Panc1 (cell line): ENCODE measurements at regions not wholly inside any gene's neighbourhood (a gene's known extent, or its start where the extent isn't known, plus 50 kb on each side); places are given as distances from the start of the nearest gene placed in this dataset.

ENCODE experiments used
- ATAC-seq: fragments of 200-7000 bp; cut with Tn5 transposase; 2 replicates; pipeline ENCODE4 v1.9.1; 2020; ENCODE audit warnings: mild to moderate bottlenecking, moderate library complexity
- BruUV-seq: library from RNA; stranded (reverse); fragments of 400-500 nt; replicated peaks from 2 replicates; lab custom pipeline; 2021; lab: Mats Ljungman, UMichigan
- CTCF ChIA-PET: fragments of 300-600 bp; sonication (Branson Sonifier 250); formaldehyde crosslinking; loops from one replicate; lab custom pipeline; 2022; ENCODE audit warnings: antibody characterized with exemption; lab: Charles Lee
- POLR2A ChIA-PET: fragments of 300-600 bp; sonication (Branson Sonifier 250); formaldehyde crosslinking; loops from one replicate; lab custom pipeline; 2022; ENCODE audit warnings: antibody characterized with exemption; lab: Charles Lee
- DNase-seq: peaks from one replicate; pipeline ENCODE4 v3.0.0-alpha.2; 2010; ENCODE audit warnings: low read depth, low spot score
- H3K27ac ChIP-seq: 2 replicates; pipeline ENCODE4 v1.5.1; 2011; ENCODE audit warnings: mild to moderate bottlenecking, low read length, inconsistent platforms
- H3K27me3 ChIP-seq: fragments of 200-500 bp; sonication (Bioruptor generic); 2 replicates; pipeline ENCODE4 v1.6.0; 2014; ENCODE audit warnings: low read length, inconsistent platforms; ENCODE audit not compliant: control insufficient read depth, insufficient read depth
- H3K36me3 ChIP-seq: fragments of 200-500 bp; sonication (Bioruptor generic); 2 replicates; pipeline ENCODE4 v1.5.1; 2014; ENCODE audit warnings: inconsistent platforms, mild to moderate bottlenecking, low read length, moderate library complexity; ENCODE audit not compliant: control insufficient read depth, insufficient read depth
- H3K4me1 ChIP-seq: 2 replicates; pipeline ENCODE4 v1.5.1; 2011; ENCODE audit warnings: inconsistent platforms, mild to moderate bottlenecking, low read length, moderate library complexity; ENCODE audit not compliant: control insufficient read depth, insufficient read depth
- H3K4me3 ChIP-seq, 2 experiments: 2 replicates each; pipeline ENCODE4 v1.5.1; 2011 to 2012; ENCODE audit warnings: low read depth in 2 of 2, low read length in 2 of 2, mild to moderate bottlenecking in 2 of 2, inconsistent platforms in 1 of 2, moderate library complexity in 1 of 2
- H3K9me3 ChIP-seq: fragments of 200-500 bp; sonication (Bioruptor generic); 2 replicates; pipeline ENCODE4 v1.5.1; 2014; ENCODE audit warnings: low read depth, mild to moderate bottlenecking, inconsistent platforms, low read length, moderate library complexity; ENCODE audit not compliant: control insufficient read depth, insufficient read depth
- CTCF ChIP-seq: fragments of 450-650 bp; IDR thresholded peaks from 2 replicates; pipeline ENCODE4 v1.5.1; 2017; ENCODE audit warnings: mild to moderate bottlenecking
- POLR2AphosphoS5 ChIP-seq: IDR thresholded peaks from 2 replicates; pipeline ENCODE4 v1.6.1; 2012; ENCODE audit warnings: mild to moderate bottlenecking, low read depth, low read length, moderate library complexity
- SIN3A ChIP-seq: IDR thresholded peaks from 2 replicates; pipeline ENCODE4 v1.6.1; 2012; ENCODE audit warnings: low read depth, mild to moderate bottlenecking, low read length, moderate library complexity, borderline replicate concordance; ENCODE audit not compliant: insufficient read depth
- TCF7L2 ChIP-seq: IDR thresholded peaks from 2 replicates; pipeline ENCODE4 v1.6.1; 2011; ENCODE audit warnings: mild to moderate bottlenecking, low read depth, low read length, inconsistent platforms
- in situ Hi-C: cut with HindIII; loops from 2 replicates; pipeline ENCODE4 v1.10.0; 2016; ENCODE audit warnings: low sequenced_read_pairs, low pct_unique_long_range_greater_than_20kb
- intact Hi-C: fragments of 100-400 bp; cut with micrococcal nuclease; formaldehyde crosslinking; loops from one replicate; pipeline ENCODE4 v1.10.0; 2022; ENCODE audit not compliant: unreplicated experiment
- TF ChIP-seq, protein P1 (sequence below), 2 experiments: IDR thresholded peaks; 2 replicates each; pipeline ENCODE4 v1.6.1; 2011 to 2012; ENCODE audit warnings: low read depth in 2 of 2, control low read depth in 1 of 2, low read length in 1 of 2, mild to moderate bottlenecking in 1 of 2, moderate library complexity in 1 of 2; ENCODE audit not compliant: insufficient read depth in 1 of 2

DNA sequence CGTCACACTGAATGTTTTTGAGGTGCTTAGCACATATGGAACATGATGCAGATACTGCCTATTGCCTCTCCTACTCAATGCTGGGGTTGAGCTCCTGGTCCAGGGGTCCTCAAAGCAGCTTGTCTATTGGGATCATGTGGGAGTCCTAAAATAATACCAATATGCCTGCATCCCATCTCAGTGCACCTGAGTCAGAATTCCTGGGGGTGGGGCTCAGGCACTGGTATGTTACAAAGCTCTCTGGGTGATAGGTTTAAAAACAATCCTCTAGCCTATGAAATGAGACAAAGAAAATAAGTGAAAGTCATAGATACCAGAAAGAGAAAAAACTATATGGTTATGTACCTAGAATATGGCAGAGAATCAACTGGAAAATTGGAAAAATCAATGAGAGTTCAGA is 156.6 kb upstream of the NLRP1 start:
- Histone ChIP-seq H3K36me3 (no peaks in the 10 kb centered on the region), H3K9me3 (no peaks in the 10 kb centered on the region), H3K4me1 (no peaks in the 10 kb centered on the region), H3K27me3 (no peaks in the 10 kb centered on the region), H3K27ac (no peak overlapping the region), H3K4me3 (no peak overlapping the region)
- ChIA-PET POLR2A (no interaction called here), CTCF (no interaction called here)
- no TSS peak for BruUV-seq
- ATAC-seq (no peak), DNase-seq (no peak)
- in situ Hi-C loops: no loop called here
- no peak for TF ChIP-seq POLR2AphosphoS5
- TF ChIP-seq TCF7L2: no peak
- TF ChIP-seq, protein P1, sequence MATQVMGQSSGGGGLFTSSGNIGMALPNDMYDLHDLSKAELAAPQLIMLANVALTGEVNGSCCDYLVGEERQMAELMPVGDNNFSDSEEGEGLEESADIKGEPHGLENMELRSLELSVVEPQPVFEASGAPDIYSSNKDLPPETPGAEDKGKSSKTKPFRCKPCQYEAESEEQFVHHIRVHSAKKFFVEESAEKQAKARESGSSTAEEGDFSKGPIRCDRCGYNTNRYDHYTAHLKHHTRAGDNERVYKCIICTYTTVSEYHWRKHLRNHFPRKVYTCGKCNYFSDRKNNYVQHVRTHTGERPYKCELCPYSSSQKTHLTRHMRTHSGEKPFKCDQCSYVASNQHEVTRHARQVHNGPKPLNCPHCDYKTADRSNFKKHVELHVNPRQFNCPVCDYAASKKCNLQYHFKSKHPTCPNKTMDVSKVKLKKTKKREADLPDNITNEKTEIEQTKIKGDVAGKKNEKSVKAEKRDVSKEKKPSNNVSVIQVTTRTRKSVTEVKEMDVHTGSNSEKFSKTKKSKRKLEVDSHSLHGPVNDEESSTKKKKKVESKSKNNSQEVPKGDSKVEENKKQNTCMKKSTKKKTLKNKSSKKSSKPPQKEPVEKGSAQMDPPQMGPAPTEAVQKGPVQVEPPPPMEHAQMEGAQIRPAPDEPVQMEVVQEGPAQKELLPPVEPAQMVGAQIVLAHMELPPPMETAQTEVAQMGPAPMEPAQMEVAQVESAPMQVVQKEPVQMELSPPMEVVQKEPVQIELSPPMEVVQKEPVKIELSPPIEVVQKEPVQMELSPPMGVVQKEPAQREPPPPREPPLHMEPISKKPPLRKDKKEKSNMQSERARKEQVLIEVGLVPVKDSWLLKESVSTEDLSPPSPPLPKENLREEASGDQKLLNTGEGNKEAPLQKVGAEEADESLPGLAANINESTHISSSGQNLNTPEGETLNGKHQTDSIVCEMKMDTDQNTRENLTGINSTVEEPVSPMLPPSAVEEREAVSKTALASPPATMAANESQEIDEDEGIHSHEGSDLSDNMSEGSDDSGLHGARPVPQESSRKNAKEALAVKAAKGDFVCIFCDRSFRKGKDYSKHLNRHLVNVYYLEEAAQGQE (IDR thresholded peaks at IDR 0.05; ENCODE audit: insufficient read depth in 1 of 2, low read depth in 2 of 2, low read length in 1 of 2): no peak
- TF ChIP-seq CTCF: no peak
- no peak for TF ChIP-seq SIN3A
- intact Hi-C loops: no loop called here

- BruUV-seq: no TSS peak
- DNase-seq (no peak), ATAC-seq (no peak)
- no peaks in the 10 kb centered on the region for H3K4me1 ChIP-seq
- TF ChIP-seq TCF7L2 (no peak), POLR2AphosphoS5 (no peak), CTCF (no peak), SIN3A (no peak)
- TF ChIP-seq, protein P1 (IDR thresholded peaks at IDR 0.05; ENCODE audit: insufficient read depth in 1 of 2, low read depth in 2 of 2, low read length in 1 of 2): no peak
- in situ Hi-C loops (no loop called here), intact Hi-C loops (no loop called here)
- no peaks in the 10 kb centered on the region for H3K9me3 ChIP-seq
- no peak overlapping the region for H3K27ac ChIP-seq
- CTCF ChIA-PET: no interaction called here
- no peaks in the 10 kb centered on the region for H3K36me3 ChIP-seq
- H3K4me3 ChIP-seq: no peak overlapping the region
- no peaks in the 10 kb centered on the region for H3K27me3 ChIP-seq
- POLR2A ChIA-PET: no interaction called here
These were observed 157.5 kb upstream of the NLRP1 start for GRCh38 chr17:5741810-5742209.
